Prostate gland (tissue), 2 donors: ENCODE measurements at regions not wholly inside any gene's neighbourhood (a gene's known extent, or its start where the extent isn't known, plus 50 kb on each side); places are given as distances from the start of the nearest gene placed in this dataset.

Experiments used
- DNase-seq: peaks from one replicate; pipeline ENCODE4 v3.0.0-alpha.2; 2019; ENCODE audit warnings: low spot score
- H3K27ac ChIP-seq, 2 donors: fragments of 200-600 bp; sonication (generic); 2 replicates each; pipeline ENCODE4 v1.5.1; 2017 to 2019
- H3K27me3 ChIP-seq: fragments of 200-600 bp; sonication (generic); replicated peaks from 2 replicates; pipeline ENCODE4 v1.5.1; 2019; ENCODE audit not compliant: insufficient read depth
- H3K36me3 ChIP-seq, 2 donors: fragments of 200-600 bp; sonication (generic); 1 replicate in 1 of 2; 2 replicates in 1 of 2; pipeline versions ENCODE4 v1.5.1 to v1.8.1; 2017 to 2019
- H3K4me1 ChIP-seq: fragments of 200-600 bp; sonication (generic); replicated peaks from 2 replicates; pipeline ENCODE4 v1.5.1; 2019
- H3K4me3 ChIP-seq, 2 donors: fragments of 200-600 bp; sonication (generic); 2 replicates each; pipeline ENCODE4 v1.5.1; 2017 to 2019
- H3K9me3 ChIP-seq: fragments of 200-600 bp; sonication (generic); 2 replicates; pipeline ENCODE4 v1.5.1; 2017
- CTCF ChIP-seq, 4 experiments: fragments of 200-600 bp in 2 of 4; fragments of 450-650 bp in 2 of 4; sonication (generic) in 2 of 4; IDR thresholded peaks; 1 replicate in 3 of 4; 2 replicates in 1 of 4; pipeline ENCODE4 v1.5.1; 2016 to 2019; ENCODE audit warnings: antibody characterized with exemption in 4 of 4, mild to moderate bottlenecking in 2 of 4, moderate library complexity in 2 of 4
- POLR2A ChIP-seq: fragments of 450-650 bp; IDR thresholded peaks from one replicate; pipeline ENCODE4 v1.6.1; 2016; ENCODE audit warnings: antibody characterized with exemption, mild to moderate bottlenecking
- POLR2AphosphoS5 ChIP-seq: sonication (generic); formaldehyde crosslinking; IDR thresholded peaks from one replicate; pipeline ENCODE4 v1.6.1; 2017; ENCODE audit warnings: antibody characterized with exemption
- WGBS: methylation state at CpG from one replicate; pipeline ENCODE4 v1.1.5; 2018; 5-methylcytosine and 5-hydroxymethylcytosine counted together
- intact Hi-C: fragments of 100-400 bp; cut with DNase I; formaldehyde crosslinking; loops from one replicate; pipeline ENCODE4 v1.14.2; 2022
- small RNA-seq, 2 donors: library from RNA; depleted of rRNA; stranded (forward); fragments of <200 nt; gene quantifications; one replicate each; pipeline ENCODE3, GENCODE V24; 2016

DNA sequence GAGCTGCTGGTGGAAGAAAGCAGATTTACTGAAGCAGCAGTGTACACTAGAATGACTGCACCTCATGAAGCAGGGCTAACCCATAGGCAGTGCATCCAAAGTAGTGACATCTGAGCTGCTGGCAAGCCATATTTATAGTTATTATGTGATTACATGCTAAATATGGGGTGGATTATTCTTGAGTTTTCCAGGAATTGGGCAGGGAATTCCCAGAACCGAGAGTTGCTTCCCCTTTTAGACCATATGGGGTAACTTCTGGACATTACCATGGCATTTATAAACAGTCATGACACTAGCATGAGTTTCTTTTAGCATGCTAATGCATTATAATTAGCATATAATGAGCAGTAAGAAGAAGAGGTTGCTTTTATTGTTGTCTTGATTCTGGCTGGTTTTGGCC lies 665.8 kb upstream of the POU3F4 start:
- TF ChIP-seq POLR2AphosphoS5 (no peak), POLR2A (no peak), CTCF (IDR thresholded peaks at IDR 0.05) (no peak)
- no peak overlapping the region for H3K4me3 ChIP-seq
- WGBS: 27% methylated on average over 1 of the region's 1 CpG
- intact Hi-C loops: no loop called here
- no peaks in the 10 kb centered on the region for H3K27me3 ChIP-seq
- no peaks in the 10 kb centered on the region for H3K9me3 ChIP-seq
- DNase-seq: no peak
- H3K27ac ChIP-seq: no peak overlapping the region
- no peaks in the 10 kb centered on the region for H3K36me3 ChIP-seq
- H3K4me1 ChIP-seq: no peaks in the 10 kb centered on the region

GRCh38 chrX:82848111-82848510 lies 660.0 kb upstream of the POU3F4 start:
- WGBS: 96% methylated on average over 4 of the region's 4 CpGs
- H3K36me3 ChIP-seq: no peaks in the 10 kb centered on the region
- no peak for TF ChIP-seq POLR2AphosphoS5
- no peak for TF ChIP-seq POLR2A
- TF ChIP-seq CTCF (IDR thresholded peaks at IDR 0.05): no peak

More at GRCh38 chrX:82848111-82848510, 660.0 kb upstream of the POU3F4 start:
- Histone ChIP-seq H3K4me1 (no peaks in the 10 kb centered on the region), H3K27ac (no peak overlapping the region), H3K4me3 (no peak overlapping the region), H3K9me3 (no peaks in the 10 kb centered on the region), H3K27me3 (no peaks in the 10 kb centered on the region)
- no peak for DNase-seq
- intact Hi-C loops: no loop called here

Small RNA genes in the stretch of these regions (small RNA-seq; reads per million reads assigned to genes)
- gene RF00394: 0 reads per million in 2 donors
